NCI-H1930 (cell line): ENCODE measurements at regions not wholly inside any gene's neighbourhood (a gene's known extent, or its start where the extent isn't known, plus 50 kb on each side); places are given as distances from the start of the nearest gene placed in this dataset.
"Not testable (repeated sequence)": the region's sequence is repeated elsewhere in the genome, so short reads cannot be mapped to it uniquely, and the experiment has no call there.

Experiments used
- DNase-seq, 2 experiments: peaks; one replicate each; lab custom pipeline; 2025; lab: John Stamatoyannopoulos, UW

DNA sequence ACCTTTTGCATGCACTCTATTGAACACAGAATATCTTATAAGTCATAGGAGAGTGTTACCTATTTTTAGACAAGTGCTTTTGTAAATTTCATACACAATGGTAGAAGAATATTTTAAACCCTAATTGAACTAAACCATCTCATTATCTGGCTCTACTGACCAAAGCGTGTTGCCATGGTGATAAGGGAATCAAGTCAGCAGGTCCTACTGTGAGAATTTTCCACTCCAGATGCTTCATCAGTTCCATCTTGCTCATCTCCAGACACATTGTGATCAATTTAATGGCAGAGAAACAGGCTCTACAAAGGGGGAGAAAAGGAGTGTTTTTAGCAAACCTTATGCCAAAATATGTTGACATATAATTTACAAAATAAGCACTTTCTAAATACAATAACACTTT is 621.9 kb upstream of the GHITM start:
- no peak for DNase-seq

DNA sequence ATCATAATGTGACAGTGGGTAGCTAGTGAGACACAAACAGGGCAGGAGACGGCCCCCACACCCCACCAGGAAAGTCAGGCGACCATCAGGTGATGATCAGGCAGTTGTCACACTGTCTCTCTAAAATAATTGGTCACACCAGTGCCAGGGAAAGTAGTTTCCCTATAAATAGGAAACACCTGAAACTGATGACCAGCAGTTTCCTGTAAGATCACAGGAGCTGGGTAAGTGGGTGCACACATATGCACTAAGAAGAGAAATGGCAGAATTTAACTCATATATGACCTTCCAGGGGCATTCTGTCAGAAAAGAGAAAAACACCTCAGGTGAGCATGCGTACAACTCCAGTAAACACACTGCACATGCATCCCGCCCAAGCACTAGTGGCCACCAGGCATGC is 620.5 kb upstream of the GHITM start:
- no peak for DNase-seq

DNA sequence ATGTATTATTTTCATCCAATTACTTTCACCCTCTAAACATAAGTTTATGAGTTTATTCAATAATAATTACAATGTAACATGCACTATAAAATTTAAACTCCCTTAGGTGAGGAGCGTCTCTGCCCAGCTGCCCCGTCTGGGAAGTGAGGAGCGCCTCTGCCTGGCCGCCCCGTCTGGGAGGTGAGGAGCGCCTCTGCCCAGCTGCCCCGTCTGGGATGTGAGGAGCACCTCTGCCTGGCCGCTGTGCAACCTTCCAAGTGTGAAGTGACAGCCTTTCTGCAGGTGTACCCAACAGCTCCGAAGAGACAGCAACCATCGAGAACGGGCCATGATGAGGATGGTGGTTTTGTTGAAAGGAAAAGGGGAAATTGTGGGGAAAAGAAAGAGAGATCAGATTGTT is 618.9 kb upstream of the GHITM start:
- DNase-seq = not testable (repeated sequence)

DNA sequence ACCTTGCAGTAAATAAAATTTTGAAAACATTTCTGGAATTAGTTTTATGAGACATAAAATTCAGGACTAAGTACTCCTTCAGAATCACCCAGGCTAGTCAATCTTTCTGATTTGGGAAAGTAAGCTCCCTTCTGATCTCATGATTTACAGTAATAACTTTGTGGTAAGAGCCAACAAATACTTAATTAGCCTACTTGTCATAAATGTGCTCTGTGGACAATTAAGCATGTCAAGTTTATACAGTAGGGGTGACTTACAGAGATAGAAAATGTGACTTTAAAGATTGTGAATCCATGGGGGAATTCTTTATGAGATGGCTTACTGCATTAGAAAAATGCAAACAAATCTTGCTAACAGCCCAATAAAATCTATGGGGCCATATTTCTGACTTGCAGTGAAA is 616.9 kb upstream of the GHITM start:
- DNase-seq = no peak

DNA sequence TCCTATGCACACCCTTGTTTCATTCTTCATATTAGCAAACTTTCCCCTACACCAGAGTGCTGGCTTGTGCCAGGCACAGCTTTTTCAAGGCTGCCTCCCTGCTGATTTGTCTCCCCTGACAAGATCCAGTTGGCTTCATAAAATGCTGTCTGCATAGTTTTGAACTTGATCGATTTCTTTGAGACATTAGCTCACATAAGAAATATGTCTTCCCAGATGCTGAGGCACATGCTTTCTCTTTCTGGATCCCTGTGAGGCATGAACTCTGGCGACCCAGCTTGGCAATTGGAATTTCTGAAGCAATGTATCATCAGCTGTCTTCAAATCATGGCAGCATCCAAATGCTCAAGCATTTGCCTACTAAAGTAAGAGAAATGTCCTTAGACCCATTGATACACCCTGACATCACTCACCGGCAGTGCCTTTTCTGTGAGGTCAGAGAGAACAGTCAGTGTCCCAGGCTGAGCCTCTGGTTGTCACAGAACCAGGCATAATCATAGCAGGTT is 616.4 kb upstream of the GHITM start:
- DNase-seq = no peak

- no peak for DNase-seq
Observed at GRCh38 chr10:83527934-83528333, 611.4 kb upstream of the GHITM start.

- no peak for DNase-seq
Observed at GRCh38 chr10:83533290-83533689, 606.0 kb upstream of the GHITM start.

GRCh38 chr10:83536426-83536825 is 602.9 kb upstream of the GHITM start:
- no peak for DNase-seq

- no peak for DNase-seq
Observed at GRCh38 chr10:83538047-83538446, 601.3 kb upstream of the GHITM start.

DNA sequence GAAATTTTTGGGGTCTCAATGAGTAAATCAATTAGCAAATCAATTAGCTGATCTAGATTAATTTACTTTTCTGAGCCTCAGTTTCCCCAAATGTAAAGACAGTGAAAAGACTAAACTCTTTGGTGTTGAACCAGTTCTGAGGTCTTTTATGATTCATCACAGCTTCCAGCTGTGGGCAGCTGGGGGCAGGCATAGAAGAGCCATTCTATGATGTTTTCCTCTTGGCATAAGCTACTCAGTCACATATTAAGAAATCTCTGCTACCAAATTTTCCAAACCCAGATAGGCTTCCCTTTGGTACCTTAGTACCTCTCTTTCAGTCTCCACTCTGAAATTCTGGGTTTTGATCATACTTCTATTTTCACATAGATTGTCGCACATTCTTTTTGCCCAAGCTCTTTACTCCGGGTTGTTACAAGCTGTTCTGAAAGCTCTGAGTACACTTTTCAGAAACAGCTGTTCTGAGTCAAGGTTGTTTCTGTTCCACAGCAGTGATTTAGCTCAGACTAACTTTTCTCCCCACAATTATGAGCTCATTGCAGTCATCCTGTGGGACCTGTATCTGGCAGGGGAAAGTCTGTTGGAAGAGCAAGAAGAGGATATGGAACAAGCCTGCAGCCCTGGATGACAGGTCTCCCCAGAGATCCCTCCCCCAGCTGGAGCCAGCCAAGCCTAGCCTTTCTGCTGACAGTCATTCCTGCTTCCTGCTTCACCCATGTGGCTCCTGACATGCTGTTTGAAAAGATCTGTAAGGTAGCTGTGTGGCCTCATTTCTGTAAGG is 599.6 kb upstream of the GHITM start:
- no peak for DNase-seq

DNA sequence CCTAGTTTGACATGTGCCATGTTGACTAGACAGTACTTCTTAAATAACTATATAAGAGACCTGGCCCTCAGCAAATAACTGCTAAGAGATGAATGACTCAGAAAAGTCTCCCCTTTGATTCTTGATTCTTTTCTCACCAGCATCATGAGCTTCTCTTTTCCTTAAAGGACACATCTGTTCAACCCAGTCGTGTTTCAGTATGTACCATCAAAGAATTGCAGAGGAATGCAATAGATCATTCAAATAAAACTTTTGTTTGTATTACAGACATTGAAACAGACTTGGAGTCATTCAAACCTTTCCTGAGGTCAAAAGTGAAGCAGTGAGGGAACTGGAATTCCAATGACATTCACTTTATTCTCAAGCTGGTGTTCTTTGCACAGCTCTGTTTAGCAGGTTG is 598.3 kb upstream of the GHITM start:
- no peak for DNase-seq

- DNase-seq = no peak
Observed at GRCh38 chr10:83542774-83543411, 596.4 kb upstream of the GHITM start.

GRCh38 chr10:83543691-83544462 is 595.4 kb upstream of the GHITM start:
- DNase-seq = no peak

DNA sequence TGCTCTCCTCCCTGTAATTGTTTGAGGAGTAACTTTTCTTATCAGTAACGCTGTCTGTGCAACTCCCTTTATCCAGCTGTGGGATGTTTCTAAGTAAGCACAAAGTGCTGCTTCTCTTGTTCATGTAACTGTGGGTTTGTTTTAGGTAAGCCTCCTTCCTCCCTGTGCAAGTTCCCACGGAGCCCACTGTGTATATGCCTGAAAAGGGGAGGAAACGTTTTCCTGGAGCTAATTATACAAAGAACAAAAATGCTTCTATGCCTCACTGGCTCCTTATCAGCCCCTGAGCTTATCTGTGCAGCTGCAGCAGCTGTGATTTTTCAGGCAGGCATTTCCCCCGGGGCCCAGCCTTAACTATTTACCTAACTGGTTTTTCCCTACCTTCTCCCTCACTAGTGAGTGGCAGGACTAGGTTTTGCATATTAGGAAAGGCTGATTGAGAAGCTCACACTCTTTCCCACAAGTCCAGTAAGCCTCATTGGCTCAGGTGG is 593.4 kb upstream of the GHITM start:
- no peak for DNase-seq

DNA sequence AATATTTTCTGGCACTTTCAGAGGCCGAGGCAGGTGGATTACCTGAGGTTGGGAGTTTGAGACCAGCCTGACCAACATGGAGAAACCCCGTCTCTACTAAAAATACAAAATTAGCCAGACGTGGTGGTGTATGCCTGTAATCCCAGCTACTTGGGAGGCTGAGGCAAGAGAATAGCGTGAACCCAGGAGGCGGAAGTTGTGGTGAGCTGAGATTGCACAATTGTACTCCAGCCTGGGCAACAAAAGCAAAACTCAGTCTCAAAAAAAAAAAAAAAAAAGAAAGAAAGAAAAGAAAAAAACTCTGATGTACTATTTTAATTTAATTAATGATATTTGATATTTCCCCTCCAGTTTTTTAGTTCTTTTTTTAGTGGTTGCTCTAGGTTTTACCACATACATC is 588.1 kb upstream of the GHITM start:
- DNase-seq = not testable (repeated sequence)

DNA sequence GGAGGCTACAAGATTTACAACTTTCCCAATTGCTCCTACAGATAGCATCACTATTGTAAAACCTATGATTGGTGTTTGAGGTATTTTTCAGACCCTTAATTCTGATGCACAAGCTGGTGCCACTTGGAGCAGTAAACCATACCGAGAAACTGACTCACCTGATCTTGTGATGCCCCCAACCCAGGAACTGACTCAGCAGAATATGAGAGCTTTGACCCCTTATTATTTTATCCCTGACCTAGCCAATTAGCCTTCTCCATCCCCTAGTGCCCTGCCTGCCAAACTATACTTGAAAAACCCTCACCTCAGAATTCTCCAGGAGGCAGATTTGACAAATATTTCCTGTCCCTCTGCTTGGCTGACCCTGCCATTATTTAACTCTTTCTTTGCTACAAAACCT is 585.9 kb upstream of the GHITM start:
- no peak for DNase-seq

DNA sequence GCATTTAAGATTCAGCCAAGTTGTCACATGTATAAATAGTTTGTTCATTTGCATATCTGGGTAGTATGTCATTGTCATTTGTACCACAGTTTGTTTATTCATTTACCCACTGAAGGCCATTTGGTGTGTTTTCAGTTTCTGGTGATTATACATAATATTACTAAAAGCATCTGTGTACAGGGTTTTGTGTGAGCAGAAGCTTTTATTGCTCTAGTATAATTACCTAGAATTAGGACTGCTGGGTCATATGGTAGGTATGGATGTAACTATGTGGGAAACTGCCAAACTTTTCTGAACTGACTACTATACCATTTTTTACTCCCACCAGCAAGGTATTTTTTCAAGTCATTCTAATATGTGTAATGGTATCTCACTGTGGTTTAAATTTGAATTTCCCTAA is 584.0 kb upstream of the GHITM start:
- no peak for DNase-seq

DNA sequence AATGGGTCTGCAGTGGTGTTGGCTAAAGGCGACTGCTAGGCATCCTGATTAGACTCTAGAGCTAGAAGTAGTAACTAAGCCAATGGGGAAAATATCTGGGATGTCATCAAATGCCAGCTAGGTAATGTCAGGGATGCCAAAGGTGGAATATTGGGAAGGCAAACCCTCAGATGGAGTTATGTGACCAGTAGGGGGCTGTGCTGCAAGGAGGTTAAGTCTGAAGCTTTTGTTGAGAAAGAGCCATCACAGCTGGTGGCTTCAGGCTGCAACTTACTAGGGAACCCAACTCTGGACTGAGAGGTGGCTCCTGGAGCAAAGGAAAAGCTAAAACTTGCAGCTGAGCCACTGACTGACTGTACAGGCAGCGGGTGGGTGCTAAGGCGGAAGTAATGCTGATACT is 576.9 kb upstream of the GHITM start:
- no peak for DNase-seq

DNA sequence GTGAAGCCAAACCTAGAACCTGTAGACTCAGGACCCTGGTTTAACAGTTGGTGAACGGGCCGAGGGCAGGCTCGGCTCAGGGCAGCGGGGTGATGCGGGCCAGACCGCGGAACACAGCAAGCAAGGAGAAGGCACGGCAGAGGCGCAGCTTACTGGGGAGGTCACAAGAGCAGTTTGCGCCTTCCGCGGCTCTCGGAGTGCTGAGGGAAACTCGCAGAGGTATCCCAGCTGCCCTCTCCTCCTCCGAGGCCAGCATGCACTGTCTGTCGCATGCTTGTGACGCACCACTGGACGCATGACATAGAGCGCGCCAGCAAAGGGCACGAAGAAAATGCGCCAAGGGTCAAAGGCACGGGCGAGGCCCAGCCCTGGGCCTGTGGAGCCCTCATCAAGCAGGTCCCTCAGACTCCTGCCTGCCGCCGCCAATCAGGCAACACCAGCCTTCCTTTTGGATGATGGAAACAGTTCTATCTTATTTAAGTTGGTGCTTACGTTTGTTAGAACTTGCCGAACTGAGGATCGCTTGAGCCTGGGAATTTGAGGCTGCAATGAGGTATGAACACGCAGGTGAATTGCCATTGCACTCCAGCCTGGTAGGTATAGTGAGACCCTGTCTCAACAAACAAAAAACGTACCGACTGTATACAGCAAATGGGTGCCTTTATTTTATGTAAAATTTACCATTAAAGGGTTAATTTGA is 574.3 kb upstream of the GHITM start:
- DNase-seq = no peak

DNA sequence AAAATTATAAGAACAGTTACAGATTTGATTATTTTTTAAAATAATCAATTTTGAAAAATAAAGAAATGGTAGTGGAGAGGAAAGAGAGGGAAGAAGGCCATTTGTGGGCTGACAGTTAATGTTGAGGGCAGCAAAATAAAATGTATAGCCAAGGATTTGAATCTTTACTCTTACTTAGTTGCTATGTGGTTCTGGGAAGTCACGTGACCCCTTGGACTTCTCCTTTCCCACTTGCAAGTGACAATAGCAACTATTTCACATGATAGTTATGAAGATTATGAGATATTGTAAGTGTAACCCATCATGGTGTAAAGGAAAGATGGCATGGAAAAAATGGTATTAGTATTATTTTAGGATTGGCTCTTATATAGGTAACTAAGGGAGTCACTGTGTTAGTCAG is 567.3 kb upstream of the GHITM start:
- DNase-seq = no peak

- DNase-seq = no peak
Observed at GRCh38 chr10:83574770-83575169, 564.5 kb upstream of the GHITM start.

GRCh38 chr10:83577421-83577820 is 561.9 kb upstream of the GHITM start:
- no peak for DNase-seq
